ENCODE measurements at regions not wholly inside any gene's neighbourhood (a gene's known extent, or its start where the extent isn't known, plus 50 kb on each side); places are given as distances from the start of the nearest gene placed in this dataset.

- DNase-seq (ENCODE audit: low spot score) (no peak), FAIRE-seq (no peak)
Observed at GRCh38 chr14:22456998-22457594, 131.9 kb downstream of the DAD1 start.

GRCh38 chr14:22456421-22456820 lies 132.6 kb downstream of the DAD1 start:
- FAIRE-seq, result no peak
- no peak for DNase-seq (ENCODE audit: low spot score)

- DNase-seq (ENCODE audit: low spot score) (no peak), FAIRE-seq (no peak)
Observed at GRCh38 chr14:22452330-22452729, 136.7 kb downstream of the DAD1 start.

- FAIRE-seq (no peak), DNase-seq (ENCODE audit: low spot score) (no peak)
Observed at GRCh38 chr14:22450266-22450665, 138.8 kb downstream of the DAD1 start.

- FAIRE-seq (no peak), DNase-seq (ENCODE audit: low spot score) (no peak)
Observed at GRCh38 chr14:22449600-22449905, 139.5 kb downstream of the DAD1 start.

GRCh38 chr14:22448905-22449599 lies 140.0 kb downstream of the DAD1 start:
- DNase-seq (ENCODE audit: low spot score) (no peak), FAIRE-seq (no peak)

GRCh38 chr14:22448035-22448904 lies 140.8 kb downstream of the DAD1 start:
- FAIRE-seq, result no peak
- no peak for DNase-seq (ENCODE audit: low spot score)

GRCh38 chr14:22438742-22439141 lies 150.3 kb downstream of the DAD1 start:
- no peak for DNase-seq (ENCODE audit: low spot score)
- FAIRE-seq, result no peak

- DNase-seq (ENCODE audit: low spot score) (no peak), FAIRE-seq (no peak)
Observed at GRCh38 chr14:22434901-22435550, 154.0 kb downstream of the DAD1 start.

GRCh38 chr14:22434030-22434429 lies 155.0 kb downstream of the DAD1 start:
- DNase-seq (ENCODE audit: low spot score) (no peak), FAIRE-seq (no peak)

- DNase-seq (ENCODE audit: low spot score) (no peak), FAIRE-seq (no peak)
Observed at GRCh38 chr14:22433069-22433468, 156.0 kb downstream of the DAD1 start.

- DNase-seq (ENCODE audit: low spot score), result peak; percentile 84
- FAIRE-seq, result no peak
Observed at GRCh38 chr14:22432348-22432976, 156.6 kb downstream of the DAD1 start.

- DNase-seq (ENCODE audit: low spot score) (no peak), FAIRE-seq (no peak)
Observed at GRCh38 chr14:22429546-22430294, 159.3 kb downstream of the DAD1 start.

GRCh38 chr14:22428700-22429291 lies 160.2 kb downstream of the DAD1 start:
- FAIRE-seq (no peak), DNase-seq (ENCODE audit: low spot score) (peak; percentile 21)

- DNase-seq (ENCODE audit: low spot score), result peak; percentile 27
- no peak for FAIRE-seq
Observed at GRCh38 chr14:22427771-22428231, 161.2 kb downstream of the DAD1 start.

- FAIRE-seq, result no peak
- DNase-seq (ENCODE audit: low spot score), result no peak
Observed at GRCh38 chr14:22426711-22427110, 162.3 kb downstream of the DAD1 start.

GRCh38 chr14:22423958-22424357 lies 165.1 kb downstream of the DAD1 start:
- DNase-seq (ENCODE audit: low spot score) (no peak), FAIRE-seq (no peak)

GRCh38 chr14:22422238-22422637 lies 166.8 kb downstream of the DAD1 start:
- FAIRE-seq, result no peak
- DNase-seq (ENCODE audit: low spot score), result no peak

GRCh38 chr14:22420598-22421186 lies 168.3 kb downstream of the DAD1 start:
- DNase-seq (ENCODE audit: low spot score), result no peak
- FAIRE-seq, result no peak

GRCh38 chr14:22419620-22420019 lies 169.4 kb downstream of the DAD1 start:
- FAIRE-seq, result no peak
- DNase-seq (ENCODE audit: low spot score), result peak; percentile 35
